Osteoblast (primary cell): ENCODE measurements at regions not wholly inside any gene's neighbourhood (a gene's known extent, or its start where the extent isn't known, plus 50 kb on each side); places are given as distances from the start of the nearest gene placed in this dataset.

Experiments used
- DNase-seq: peaks from one replicate; pipeline ENCODE4 v3.0.0; 2011; ENCODE audit warnings: low spot score, mixed read lengths; ENCODE audit not compliant: insufficient read length; ENCODE audit errors: missing footprints
- H2AFZ ChIP-seq: 2 replicates; pipeline ENCODE4 v1.6.0; 2011; ENCODE audit warnings: mild to moderate bottlenecking, low read length
- H3K27ac ChIP-seq: 2 replicates; pipeline ENCODE4 v1.5.1; 2011; ENCODE audit warnings: mild to moderate bottlenecking, low read depth, low read length, moderate library complexity
- H3K27me3 ChIP-seq: 2 replicates; pipeline ENCODE4 v1.6.0; 2012; ENCODE audit warnings: mild to moderate bottlenecking, control low read depth, inconsistent platforms, low read length, moderate library complexity; ENCODE audit not compliant: insufficient read depth
- H3K36me3 ChIP-seq: 2 replicates; pipeline ENCODE4 v1.5.1; 2011; ENCODE audit warnings: mild to moderate bottlenecking, low read length, control low read depth, moderate library complexity; ENCODE audit not compliant: insufficient read depth
- H3K4me1 ChIP-seq: 2 replicates; pipeline ENCODE4 v1.5.1; 2011; ENCODE audit warnings: mild to moderate bottlenecking, low read length, control low read depth, moderate library complexity; ENCODE audit not compliant: insufficient read depth
- H3K4me2 ChIP-seq: 2 replicates; pipeline ENCODE4 v1.6.0; 2011; ENCODE audit warnings: mild to moderate bottlenecking, low read length; ENCODE audit not compliant: insufficient read depth
- H3K4me3 ChIP-seq: fragments of 200-600 bp; sonication (generic); 3 replicates; pipeline ENCODE4 v1.5.1; 2012; ENCODE audit warnings: mild to moderate bottlenecking, low read length, inconsistent platforms; ENCODE audit not compliant: insufficient read depth
- H3K79me2 ChIP-seq: 2 replicates; pipeline ENCODE4 v1.6.0; 2012; ENCODE audit warnings: mild to moderate bottlenecking, low read length, control low read depth, inconsistent platforms; ENCODE audit not compliant: insufficient read depth
- H3K9me3 ChIP-seq: 2 replicates; pipeline ENCODE4 v1.5.1; 2011; ENCODE audit warnings: low read depth, low read length, control low read depth
- H4K20me1 ChIP-seq: 2 replicates; pipeline ENCODE4 v1.6.0; 2012; ENCODE audit warnings: mild to moderate bottlenecking, low read length, control low read depth; ENCODE audit not compliant: insufficient read depth
- TF ChIP-seq, protein P1 (sequence below): IDR thresholded peaks from 2 replicates; pipeline ENCODE4 v1.5.1; 2011; ENCODE audit warnings: mild to moderate bottlenecking, low read depth, low read length, moderate library complexity; ENCODE audit errors: extremely low read depth

DNA sequence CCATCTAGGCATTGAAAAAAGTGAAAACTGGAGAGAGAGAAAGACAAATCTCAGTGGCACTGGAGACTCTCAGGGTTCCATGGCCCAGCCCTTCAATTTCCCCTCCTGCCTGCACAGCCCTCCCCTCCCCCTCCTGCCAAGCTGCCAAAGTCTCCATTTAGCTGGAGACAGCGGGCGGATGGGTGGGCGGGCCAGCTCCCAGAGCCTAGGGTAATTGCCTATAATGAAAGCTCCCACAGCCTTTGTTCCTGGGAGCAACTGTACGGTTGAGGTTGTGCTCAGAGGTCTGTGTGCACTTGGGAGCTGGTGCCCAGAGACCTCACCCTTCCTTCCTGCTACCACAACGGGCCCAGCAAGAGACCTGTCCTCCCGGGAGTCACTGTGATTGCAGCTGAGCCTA, 89.6 kb downstream of the NAV1 start:
- TF ChIP-seq, protein P1, sequence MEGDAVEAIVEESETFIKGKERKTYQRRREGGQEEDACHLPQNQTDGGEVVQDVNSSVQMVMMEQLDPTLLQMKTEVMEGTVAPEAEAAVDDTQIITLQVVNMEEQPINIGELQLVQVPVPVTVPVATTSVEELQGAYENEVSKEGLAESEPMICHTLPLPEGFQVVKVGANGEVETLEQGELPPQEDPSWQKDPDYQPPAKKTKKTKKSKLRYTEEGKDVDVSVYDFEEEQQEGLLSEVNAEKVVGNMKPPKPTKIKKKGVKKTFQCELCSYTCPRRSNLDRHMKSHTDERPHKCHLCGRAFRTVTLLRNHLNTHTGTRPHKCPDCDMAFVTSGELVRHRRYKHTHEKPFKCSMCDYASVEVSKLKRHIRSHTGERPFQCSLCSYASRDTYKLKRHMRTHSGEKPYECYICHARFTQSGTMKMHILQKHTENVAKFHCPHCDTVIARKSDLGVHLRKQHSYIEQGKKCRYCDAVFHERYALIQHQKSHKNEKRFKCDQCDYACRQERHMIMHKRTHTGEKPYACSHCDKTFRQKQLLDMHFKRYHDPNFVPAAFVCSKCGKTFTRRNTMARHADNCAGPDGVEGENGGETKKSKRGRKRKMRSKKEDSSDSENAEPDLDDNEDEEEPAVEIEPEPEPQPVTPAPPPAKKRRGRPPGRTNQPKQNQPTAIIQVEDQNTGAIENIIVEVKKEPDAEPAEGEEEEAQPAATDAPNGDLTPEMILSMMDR = no peak
- Histone ChIP-seq H3K4me3 (no peak overlapping the region), H3K36me3 (peaks cover 63% of the 10 kb centered on the region), H3K79me2 (peaks cover 49% of the 10 kb centered on the region), H3K27ac (peak overlapping the region; percentile 23), H3K9me3 (no peaks in the 10 kb centered on the region), H3K4me2 (no peak overlapping the region), H4K20me1 (no peaks in the 10 kb centered on the region), H3K4me1 (peaks cover 43% of the 10 kb centered on the region), H3K27me3 (no peaks in the 10 kb centered on the region), H2AFZ (no peak overlapping the region)
- DNase-seq = peak; percentile 25

DNA sequence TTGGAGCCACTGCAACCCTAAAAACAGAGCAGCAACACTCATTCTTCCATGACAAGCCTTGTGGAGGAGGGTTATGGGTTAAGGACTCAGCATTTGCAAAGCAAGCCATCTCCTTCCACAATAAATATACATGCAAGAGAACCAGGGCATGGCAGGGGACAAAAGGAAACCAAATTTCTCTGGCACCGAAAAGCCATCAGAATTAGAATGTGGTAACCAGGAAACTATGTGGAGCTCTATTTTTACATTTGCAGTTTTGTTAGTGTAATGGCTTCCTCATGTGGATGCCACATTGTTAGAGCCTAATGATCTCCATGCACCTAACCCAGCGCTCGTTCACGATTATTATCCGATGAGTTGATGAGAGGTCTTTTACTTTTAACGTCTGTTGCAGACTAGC, 91.7 kb downstream of the NAV1 start:
- no peaks in the 10 kb centered on the region for H4K20me1 ChIP-seq
- H3K4me2 ChIP-seq = no peak overlapping the region
- no peak overlapping the region for H2AFZ ChIP-seq
- H3K27ac ChIP-seq = no peak overlapping the region
- H3K4me1 ChIP-seq = peaks cover 39% of the 10 kb centered on the region
- no peaks in the 10 kb centered on the region for H3K27me3 ChIP-seq
- H3K79me2 ChIP-seq = peaks cover 60% of the 10 kb centered on the region
- TF ChIP-seq, protein P1 = no peak
- H3K9me3 ChIP-seq = no peaks in the 10 kb centered on the region
- H3K4me3 ChIP-seq = no peak overlapping the region
- DNase-seq = peak; percentile 76
- H3K36me3 ChIP-seq = peaks cover 68% of the 10 kb centered on the region

DNA sequence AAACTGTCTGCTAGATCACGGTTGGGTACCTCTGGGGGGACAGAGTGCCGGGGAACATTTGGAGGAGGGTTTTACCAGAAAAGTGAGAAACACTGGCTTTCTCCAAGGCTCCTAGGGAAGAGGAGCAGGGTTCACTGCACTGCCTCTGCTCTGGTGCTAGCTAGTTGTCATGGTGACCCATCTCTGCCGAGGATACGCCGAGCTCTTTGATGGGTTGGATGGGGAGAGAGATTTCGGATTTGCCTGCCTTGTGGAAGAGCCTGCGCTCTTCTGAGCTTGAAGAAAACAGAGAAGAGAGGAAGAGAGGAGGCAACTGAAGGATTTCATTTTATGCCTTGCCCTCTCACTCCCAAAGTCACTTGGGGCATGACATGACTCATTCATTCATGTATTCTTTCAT, 92.1 kb downstream of the NAV1 start:
- Histone ChIP-seq H4K20me1 (no peaks in the 10 kb centered on the region), H3K27me3 (no peaks in the 10 kb centered on the region), H3K4me1 (peaks cover 39% of the 10 kb centered on the region), H3K79me2 (peaks cover 64% of the 10 kb centered on the region), H3K4me2 (no peak overlapping the region), H3K9me3 (no peaks in the 10 kb centered on the region), H3K27ac (no peak overlapping the region), H3K4me3 (no peak overlapping the region), H2AFZ (no peak overlapping the region), H3K36me3 (peaks cover 73% of the 10 kb centered on the region)
- DNase-seq = no peak
- TF ChIP-seq, protein P1 = no peak

DNA sequence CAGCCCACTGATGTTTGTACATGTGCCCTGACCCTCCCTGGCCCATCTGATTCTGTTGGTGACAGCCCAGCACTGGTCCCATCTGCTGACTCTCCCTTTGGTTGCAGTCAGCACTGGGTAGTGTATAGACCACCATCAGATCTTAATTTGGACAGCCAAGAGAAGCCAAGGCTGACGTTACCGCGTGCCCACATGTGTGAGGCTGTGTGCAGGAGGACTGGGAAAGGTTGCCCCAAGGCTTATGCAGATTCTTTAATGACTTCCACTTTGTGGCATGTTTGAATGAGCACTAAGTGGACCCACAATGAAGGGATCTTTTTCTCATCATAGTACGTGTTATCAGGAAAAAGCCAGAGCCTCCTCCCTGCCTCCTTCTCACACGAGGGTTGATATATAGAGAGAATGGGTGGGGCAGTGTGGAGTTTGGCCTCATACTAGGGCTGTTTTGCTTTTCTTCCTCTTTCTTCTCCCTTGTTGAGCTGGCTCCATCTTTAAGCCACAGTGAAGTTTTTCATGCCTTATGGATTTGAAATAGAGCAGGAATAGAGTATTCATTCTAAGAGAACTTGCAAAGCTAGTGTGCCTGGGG, 93.5 kb downstream of the NAV1 start:
- no peak overlapping the region for H3K4me2 ChIP-seq
- no peak overlapping the region for H3K4me3 ChIP-seq
- H4K20me1 ChIP-seq = peaks cover 5% of the 10 kb centered on the region
- no peak overlapping the region for H3K27ac ChIP-seq
- peaks cover 74% of the 10 kb centered on the region for H3K36me3 ChIP-seq
- no peak for DNase-seq
- H3K9me3 ChIP-seq = no peaks in the 10 kb centered on the region
- peaks cover 43% of the 10 kb centered on the region for H3K4me1 ChIP-seq
- no peak overlapping the region for H2AFZ ChIP-seq
- H3K79me2 ChIP-seq = peaks cover 69% of the 10 kb centered on the region
- TF ChIP-seq, protein P1 = no peak
- no peaks in the 10 kb centered on the region for H3K27me3 ChIP-seq
